ENCODE measurements at regions not wholly inside any gene's neighbourhood (a gene's known extent, or its start where the extent isn't known, plus 50 kb on each side); places are given as distances from the start of the nearest gene placed in this dataset.

DNA sequence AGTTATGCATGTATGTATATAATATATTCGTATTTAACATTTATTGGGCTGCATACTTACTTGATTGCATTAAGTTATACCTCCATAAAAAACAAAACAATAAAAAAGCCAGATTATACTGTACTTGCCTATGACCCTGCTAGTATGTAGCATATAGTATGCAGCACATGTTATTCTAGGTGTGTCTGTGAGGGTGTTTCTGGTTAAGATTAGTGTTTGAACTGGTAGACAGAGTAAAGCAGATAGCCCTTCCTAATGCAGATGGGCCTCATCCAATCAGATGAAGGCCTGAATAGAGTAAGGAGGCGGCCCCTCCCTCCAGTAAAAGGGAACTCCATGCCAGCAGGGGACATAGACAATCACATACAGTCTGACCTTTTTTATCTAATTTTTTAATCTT lies 323.3 kb upstream of the USP24 start:
- no peak for DNase-seq
- Histone ChIP-seq H3K27ac (no peak overlapping the region), H3K27me3 (no peaks in the 10 kb centered on the region), H3K9me3 (no peaks in the 10 kb centered on the region), H3K4me1 (peaks cover 0 to 4% (median 0%) of the 10 kb centered on the region in 3 donors), H3K4me3 (no peak overlapping the region), H3K36me3 (no peaks in the 10 kb centered on the region)
- intact Hi-C loops (cut with DNase I): no loop called here
- 86 to 93% methylated on average over 2 of the region's 2 CpGs for WGBS, 2 donors
- no peak for TF ChIP-seq POLR2A (IDR thresholded peaks at IDR 0.05)
- TF ChIP-seq, protein P1, sequence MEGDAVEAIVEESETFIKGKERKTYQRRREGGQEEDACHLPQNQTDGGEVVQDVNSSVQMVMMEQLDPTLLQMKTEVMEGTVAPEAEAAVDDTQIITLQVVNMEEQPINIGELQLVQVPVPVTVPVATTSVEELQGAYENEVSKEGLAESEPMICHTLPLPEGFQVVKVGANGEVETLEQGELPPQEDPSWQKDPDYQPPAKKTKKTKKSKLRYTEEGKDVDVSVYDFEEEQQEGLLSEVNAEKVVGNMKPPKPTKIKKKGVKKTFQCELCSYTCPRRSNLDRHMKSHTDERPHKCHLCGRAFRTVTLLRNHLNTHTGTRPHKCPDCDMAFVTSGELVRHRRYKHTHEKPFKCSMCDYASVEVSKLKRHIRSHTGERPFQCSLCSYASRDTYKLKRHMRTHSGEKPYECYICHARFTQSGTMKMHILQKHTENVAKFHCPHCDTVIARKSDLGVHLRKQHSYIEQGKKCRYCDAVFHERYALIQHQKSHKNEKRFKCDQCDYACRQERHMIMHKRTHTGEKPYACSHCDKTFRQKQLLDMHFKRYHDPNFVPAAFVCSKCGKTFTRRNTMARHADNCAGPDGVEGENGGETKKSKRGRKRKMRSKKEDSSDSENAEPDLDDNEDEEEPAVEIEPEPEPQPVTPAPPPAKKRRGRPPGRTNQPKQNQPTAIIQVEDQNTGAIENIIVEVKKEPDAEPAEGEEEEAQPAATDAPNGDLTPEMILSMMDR (IDR thresholded peaks at IDR 0.05): no peak

DNA sequence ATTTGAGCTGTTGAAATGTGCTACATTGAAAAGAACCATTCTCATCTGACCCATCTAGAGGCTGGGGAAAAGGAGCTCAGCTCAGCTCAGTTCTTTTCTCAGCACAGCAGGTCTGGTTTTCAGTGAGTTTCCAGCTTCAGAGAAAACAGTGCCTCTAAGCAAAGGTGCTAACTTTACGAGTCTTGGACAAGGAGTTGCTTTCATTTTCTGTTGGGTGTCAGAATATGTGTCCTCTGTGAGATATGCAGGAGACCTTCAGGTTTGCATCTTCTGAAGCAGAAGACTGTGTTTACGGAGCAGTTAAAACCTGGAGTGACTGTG lies 321.3 kb upstream of the USP24 start:
- no peak for TF ChIP-seq POLR2A (IDR thresholded peaks at IDR 0.05)
- TF ChIP-seq, protein P1 (IDR thresholded peaks at IDR 0.05): no peak
- no peaks in the 10 kb centered on the region for H3K36me3 ChIP-seq
- no peak for DNase-seq
- H3K27ac ChIP-seq: no peak overlapping the region
- H3K4me1 ChIP-seq: peaks cover 0 to 4% (median 0%) of the 10 kb centered on the region in 3 donors
- no peaks in the 10 kb centered on the region for H3K9me3 ChIP-seq
- intact Hi-C loops (cut with DNase I): no loop called here
- H3K27me3 ChIP-seq: no peaks in the 10 kb centered on the region
- H3K4me3 ChIP-seq: no peak overlapping the region
- 44 to 62% methylated on average over 2 of the region's 2 CpGs for WGBS, 2 donors

DNA sequence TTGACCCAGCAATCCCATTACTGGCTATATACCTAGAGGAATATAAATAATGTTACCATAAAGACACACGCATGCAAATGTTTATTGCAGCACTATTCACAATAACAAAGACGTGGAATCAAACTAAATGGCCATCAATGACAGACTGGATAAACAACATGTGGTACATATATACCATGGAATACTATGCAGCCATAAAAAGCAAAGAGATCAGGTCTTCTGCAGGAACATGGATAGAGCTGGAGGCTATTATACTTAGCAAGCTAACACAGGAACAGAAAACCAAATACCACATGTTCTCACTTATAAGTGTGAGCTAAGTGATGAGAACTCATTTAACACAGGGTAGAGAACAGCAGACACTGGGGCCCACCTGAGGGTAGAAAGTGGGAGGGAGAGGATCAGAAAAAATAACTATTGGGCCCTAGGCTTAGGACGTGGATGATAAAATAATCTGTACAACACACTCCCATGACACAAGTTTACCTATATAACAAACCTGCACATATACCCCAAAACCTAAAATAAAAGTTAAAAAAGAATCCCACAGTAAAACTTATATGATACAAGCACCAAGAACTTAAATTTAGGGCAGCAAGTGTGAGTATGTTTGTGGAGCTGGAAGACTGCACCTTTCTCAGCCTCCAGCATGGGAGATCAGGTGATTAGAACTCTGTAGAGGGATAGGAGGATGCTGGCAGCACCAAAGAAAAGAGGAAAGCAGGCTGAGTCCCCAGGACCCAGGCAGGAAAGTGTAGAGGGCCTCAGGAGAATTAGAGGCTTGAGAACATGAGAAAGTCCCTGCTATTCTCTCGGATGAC lies 320.8 kb upstream of the USP24 start:
- DNase-seq: no peak
- intact Hi-C loops (cut with DNase I): no loop called here
- H3K4me1 ChIP-seq: peaks cover 0 to 4% (median 0%) of the 10 kb centered on the region in 3 donors
- H3K36me3 ChIP-seq: no peaks in the 10 kb centered on the region
- no peak overlapping the region for H3K4me3 ChIP-seq
- WGBS, 2 donors: 81 to 83% methylated on average over 4 of the region's 4 CpGs
- no peaks in the 10 kb centered on the region for H3K9me3 ChIP-seq
- H3K27ac ChIP-seq: no peak overlapping the region
- TF ChIP-seq, protein P1 (IDR thresholded peaks at IDR 0.05): no peak
- TF ChIP-seq POLR2A (IDR thresholded peaks at IDR 0.05): no peak
- H3K27me3 ChIP-seq: no peaks in the 10 kb centered on the region

DNA sequence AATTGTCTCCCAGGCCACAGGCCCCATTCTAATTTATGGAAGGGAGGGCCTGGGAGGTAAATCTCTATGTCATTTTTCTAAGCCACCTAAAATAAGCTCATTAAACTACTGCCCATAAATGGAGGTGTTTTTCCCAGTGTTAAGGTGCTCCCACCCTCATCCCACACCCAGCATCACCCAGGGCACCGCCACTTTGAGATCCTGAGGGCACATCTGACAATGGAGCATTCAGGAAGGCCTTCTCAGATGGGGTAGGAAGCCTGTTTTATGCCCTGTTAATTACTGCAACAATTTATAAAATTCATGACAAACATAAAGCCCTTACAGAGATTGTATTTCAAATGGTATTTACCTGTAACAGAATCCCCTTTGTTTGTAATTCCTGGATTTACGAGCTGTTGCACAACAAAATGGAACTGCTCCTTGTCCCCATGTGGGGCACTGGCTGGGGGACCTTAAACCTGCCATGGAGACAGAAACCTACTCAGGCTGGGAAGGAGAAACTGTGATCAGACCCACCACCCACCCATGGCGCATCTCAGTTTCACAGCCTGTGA lies 319.5 kb upstream of the USP24 start:
- TF ChIP-seq, protein P1 (IDR thresholded peaks at IDR 0.05): no peak
- no peak for TF ChIP-seq POLR2A (IDR thresholded peaks at IDR 0.05)
- Histone ChIP-seq H3K4me1 (peaks cover 0 to 4% (median 0%) of the 10 kb centered on the region in 3 donors), H3K27ac (no peak overlapping the region), H3K27me3 (no peaks in the 10 kb centered on the region), H3K36me3 (no peaks in the 10 kb centered on the region), H3K9me3 (no peaks in the 10 kb centered on the region), H3K4me3 (no peak overlapping the region)
- no peak for DNase-seq
- intact Hi-C loops (cut with DNase I): no loop called here
- WGBS, 2 donors: 86 to 94% methylated on average over 1 to 2 of the region's 3 CpGs

DNA sequence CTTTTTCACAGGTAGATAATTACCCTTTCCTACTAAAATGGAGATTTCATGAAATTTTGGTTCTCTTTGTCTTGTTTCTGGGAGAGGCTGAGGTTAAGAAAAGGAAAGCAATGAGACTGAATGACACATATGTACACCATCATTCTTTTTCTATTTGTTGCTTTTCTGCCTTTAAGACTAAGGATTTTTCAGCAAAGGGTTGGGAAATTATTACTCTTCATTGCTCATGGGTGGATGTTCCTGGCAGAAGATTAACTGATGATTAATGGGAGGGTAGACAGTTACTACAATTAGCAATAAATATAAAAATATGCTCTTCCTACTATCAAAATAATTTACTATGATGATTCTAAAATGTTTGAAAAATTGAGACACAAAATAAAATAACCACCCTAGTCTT lies 316.5 kb upstream of the USP24 start:
- Histone ChIP-seq H3K27ac (no peak overlapping the region), H3K9me3 (no peaks in the 10 kb centered on the region), H3K4me1 (peaks cover 0 to 3% (median 0%) of the 10 kb centered on the region in 3 donors), H3K36me3 (no peaks in the 10 kb centered on the region), H3K27me3 (no peaks in the 10 kb centered on the region), H3K4me3 (no peak overlapping the region)
- no peak for TF ChIP-seq POLR2A (IDR thresholded peaks at IDR 0.05)
- TF ChIP-seq, protein P1 (IDR thresholded peaks at IDR 0.05): no peak
- intact Hi-C loops (cut with DNase I): no loop called here
- no peak for DNase-seq
